Gastroesophageal sphincter (tissue), 3 donors: ENCODE measurements at regions not wholly inside any gene's neighbourhood (a gene's known extent, or its start where the extent isn't known, plus 50 kb on each side); places are given as distances from the start of the nearest gene placed in this dataset.

Experiments used
- POLR2AphosphoS5 ChIP-seq: sonication (generic); formaldehyde crosslinking; IDR thresholded peaks from one replicate; pipeline ENCODE4 v1.6.1; 2017; ENCODE audit warnings: antibody characterized with exemption
- TF ChIP-seq, protein P1 (sequence below), 4 experiments: fragments of 200-600 bp in 2 of 4; fragments of 450-650 bp in 2 of 4; sonication (generic) in 1 of 4; IDR thresholded peaks; one replicate each; pipeline ENCODE4 v1.5.1; 2017 to 2019; ENCODE audit warnings: antibody characterized with exemption in 4 of 4, mild to moderate bottlenecking in 2 of 4, moderate library complexity in 2 of 4

DNA sequence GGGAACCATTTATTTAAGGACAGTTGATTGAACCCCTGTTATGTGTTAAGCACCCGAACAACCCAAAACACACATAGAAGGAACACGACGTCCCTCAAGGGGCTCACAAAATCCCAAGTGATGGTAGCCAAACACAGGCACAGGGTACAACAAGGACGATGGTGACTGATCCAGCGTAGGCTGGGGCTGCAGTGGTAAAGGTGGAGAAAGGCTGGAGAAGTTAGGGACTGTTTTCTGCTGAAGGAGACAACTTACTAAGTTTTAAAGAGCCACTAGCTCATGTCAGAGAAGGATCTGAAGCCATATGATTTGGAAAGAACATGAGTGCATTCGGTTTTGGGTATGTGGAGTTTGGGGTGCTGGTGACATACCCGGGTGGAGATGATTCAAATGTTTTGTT is 229.6 kb upstream of the TNRC6C start:
- TF ChIP-seq, protein P1, sequence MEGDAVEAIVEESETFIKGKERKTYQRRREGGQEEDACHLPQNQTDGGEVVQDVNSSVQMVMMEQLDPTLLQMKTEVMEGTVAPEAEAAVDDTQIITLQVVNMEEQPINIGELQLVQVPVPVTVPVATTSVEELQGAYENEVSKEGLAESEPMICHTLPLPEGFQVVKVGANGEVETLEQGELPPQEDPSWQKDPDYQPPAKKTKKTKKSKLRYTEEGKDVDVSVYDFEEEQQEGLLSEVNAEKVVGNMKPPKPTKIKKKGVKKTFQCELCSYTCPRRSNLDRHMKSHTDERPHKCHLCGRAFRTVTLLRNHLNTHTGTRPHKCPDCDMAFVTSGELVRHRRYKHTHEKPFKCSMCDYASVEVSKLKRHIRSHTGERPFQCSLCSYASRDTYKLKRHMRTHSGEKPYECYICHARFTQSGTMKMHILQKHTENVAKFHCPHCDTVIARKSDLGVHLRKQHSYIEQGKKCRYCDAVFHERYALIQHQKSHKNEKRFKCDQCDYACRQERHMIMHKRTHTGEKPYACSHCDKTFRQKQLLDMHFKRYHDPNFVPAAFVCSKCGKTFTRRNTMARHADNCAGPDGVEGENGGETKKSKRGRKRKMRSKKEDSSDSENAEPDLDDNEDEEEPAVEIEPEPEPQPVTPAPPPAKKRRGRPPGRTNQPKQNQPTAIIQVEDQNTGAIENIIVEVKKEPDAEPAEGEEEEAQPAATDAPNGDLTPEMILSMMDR (IDR thresholded peaks at IDR 0.05) = no peak
- no peak for TF ChIP-seq POLR2AphosphoS5
